ENCODE measurements at regions not wholly inside any gene's neighbourhood (a gene's known extent, or its start where the extent isn't known, plus 50 kb on each side); places are given as distances from the start of the nearest gene placed in this dataset.

DNA sequence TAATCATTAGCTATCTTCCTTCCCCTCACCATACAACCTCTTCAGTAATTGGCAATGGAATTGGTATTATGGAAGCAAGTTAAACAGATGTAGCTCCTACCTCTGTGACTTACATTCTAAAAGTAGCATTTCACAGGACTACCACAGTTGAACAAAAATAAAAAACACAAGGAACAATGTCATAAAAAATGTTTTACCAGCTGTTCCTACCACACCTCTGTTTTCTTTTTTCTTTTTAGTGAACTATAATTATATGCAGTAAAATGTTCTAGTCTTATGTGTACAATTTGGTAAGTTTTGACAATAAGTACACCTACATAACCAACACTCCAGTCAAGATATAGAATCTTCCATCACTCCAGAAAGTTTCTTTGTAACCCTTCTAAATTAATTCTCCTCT is 54.1 kb upstream of the GEMIN8 start:
- TF ChIP-seq TAF1 (IDR thresholded peaks at IDR 0.05; ENCODE audit: borderline replicate concordance, low read depth, low read length): no peak
- no peak for TF ChIP-seq CREB1 (IDR thresholded peaks at IDR 0.05; ENCODE audit: low read depth)
- TF ChIP-seq, protein P1, sequence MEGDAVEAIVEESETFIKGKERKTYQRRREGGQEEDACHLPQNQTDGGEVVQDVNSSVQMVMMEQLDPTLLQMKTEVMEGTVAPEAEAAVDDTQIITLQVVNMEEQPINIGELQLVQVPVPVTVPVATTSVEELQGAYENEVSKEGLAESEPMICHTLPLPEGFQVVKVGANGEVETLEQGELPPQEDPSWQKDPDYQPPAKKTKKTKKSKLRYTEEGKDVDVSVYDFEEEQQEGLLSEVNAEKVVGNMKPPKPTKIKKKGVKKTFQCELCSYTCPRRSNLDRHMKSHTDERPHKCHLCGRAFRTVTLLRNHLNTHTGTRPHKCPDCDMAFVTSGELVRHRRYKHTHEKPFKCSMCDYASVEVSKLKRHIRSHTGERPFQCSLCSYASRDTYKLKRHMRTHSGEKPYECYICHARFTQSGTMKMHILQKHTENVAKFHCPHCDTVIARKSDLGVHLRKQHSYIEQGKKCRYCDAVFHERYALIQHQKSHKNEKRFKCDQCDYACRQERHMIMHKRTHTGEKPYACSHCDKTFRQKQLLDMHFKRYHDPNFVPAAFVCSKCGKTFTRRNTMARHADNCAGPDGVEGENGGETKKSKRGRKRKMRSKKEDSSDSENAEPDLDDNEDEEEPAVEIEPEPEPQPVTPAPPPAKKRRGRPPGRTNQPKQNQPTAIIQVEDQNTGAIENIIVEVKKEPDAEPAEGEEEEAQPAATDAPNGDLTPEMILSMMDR (IDR thresholded peaks at IDR 0.05 in 2 of 3, conservative IDR thresholded peaks at IDR 0.05 in 1 of 3; ENCODE audit: control insufficient read depth in 2 of 3, extremely low read depth in 1 of 3, insufficient read depth in 1 of 3, low read depth in 3 of 3, low read length in 3 of 3): no peak

Measured in GM12878 (cell line).